Stimulated activated naive CD4-positive, alpha-beta T cell (primary cell): ENCODE measurements at regions not wholly inside any gene's neighbourhood (a gene's known extent, or its start where the extent isn't known, plus 50 kb on each side); places are given as distances from the start of the nearest gene placed in this dataset.
"Not testable (repeated sequence)": the region's sequence is repeated elsewhere in the genome, so short reads cannot be mapped to it uniquely, and the experiment has no call there.

Experiments
- DNase-seq, 6 experiments: peaks; one replicate each; lab custom pipeline; 2025; lab: John Stamatoyannopoulos, UW

DNA sequence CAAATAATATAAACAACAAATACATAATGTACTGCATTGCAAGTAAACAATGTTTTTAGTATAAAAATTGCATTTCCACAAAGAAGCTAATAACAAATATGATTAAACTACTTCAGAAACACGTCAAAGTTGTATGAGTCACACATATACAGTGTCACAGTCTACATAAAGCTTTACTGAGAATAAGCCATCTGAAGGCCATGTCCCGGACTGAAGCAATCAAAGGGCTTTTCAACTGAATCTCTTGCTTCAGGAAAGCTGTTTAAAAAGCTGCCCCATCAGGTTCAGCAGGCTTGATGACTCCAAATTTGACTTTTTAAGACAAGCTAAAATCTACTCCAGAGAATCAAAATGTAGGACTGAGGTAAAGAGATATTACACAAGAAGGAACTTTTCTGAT lies 1476.8 kb downstream of the ADGRL3 start:
- DNase-seq: no peak

DNA sequence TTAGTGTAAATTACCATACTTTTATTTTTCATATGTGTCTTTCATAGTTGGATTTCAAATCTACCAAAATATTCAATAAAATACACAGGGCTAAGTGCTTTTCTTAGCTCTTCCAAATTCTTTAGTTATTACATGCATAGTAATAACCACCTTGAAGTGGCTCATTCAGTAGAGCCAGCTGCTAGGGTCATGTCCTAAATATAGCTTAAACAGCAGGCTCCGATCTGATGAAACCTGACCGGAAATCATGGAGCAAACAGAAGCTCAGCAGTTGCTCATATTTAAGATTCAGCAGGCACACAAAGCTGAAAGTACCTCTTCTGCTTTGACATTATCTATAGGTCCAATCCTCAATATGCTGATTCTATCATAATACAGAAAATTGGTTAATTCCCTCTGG lies 1470.4 kb downstream of the ADGRL3 start:
- DNase-seq: no peak

DNA sequence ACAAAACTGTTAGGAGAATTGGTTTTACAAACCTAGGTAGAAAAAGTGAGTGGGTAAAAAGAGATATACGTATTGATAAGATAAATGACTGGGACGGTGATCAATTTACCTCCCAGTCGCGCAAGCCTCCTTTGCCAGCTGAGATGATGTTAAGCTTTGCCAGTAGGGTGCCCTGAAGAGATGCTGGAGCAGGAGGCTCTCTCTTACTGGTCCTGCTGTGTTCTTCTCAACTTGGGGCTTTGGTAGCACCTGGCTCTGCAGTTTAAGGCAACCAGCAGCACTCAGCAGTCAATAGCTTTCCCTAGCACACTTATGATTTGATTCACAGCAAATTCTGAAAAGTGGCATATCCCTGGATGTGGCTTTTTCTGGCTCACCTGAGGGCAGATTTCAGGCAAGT lies 1461.7 kb downstream of the ADGRL3 start:
- DNase-seq: no peak

GRCh38 chr4:62656006-62656405 lies 1455.9 kb downstream of the ADGRL3 start:
- no peak for DNase-seq

DNA sequence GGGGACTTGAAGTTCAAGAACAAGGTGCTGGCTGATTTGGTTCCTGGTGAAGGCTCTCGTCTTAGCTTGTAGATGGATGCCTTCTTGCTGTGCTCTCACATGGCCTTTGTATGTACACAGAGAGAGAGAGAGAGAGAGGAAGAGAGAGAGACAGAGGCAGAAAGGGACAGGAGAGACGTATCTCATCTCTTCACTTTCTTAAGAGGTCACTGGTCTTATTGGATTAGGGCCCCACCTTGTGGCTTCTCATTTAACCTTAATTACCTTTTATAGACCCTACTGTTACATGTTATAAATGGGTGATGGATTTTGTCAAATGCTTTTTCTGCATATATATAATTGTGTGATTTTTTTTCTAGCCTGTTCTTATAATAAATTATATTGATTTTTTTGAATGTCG lies 1444.2 kb downstream of the ADGRL3 start:
- no peak for DNase-seq

GRCh38 chr4:62640296-62640695 lies 1440.2 kb downstream of the ADGRL3 start:
- no peak for DNase-seq

- DNase-seq: no peak
These were observed 1427.5 kb downstream of the ADGRL3 start for GRCh38 chr4:62627671-62628070.

GRCh38 chr4:62627141-62627540 lies 1427.0 kb downstream of the ADGRL3 start:
- no peak for DNase-seq

- no peak for DNase-seq
These were observed 1422.0 kb downstream of the ADGRL3 start for GRCh38 chr4:62622089-62622488.

- DNase-seq: no peak
These were observed 1419.8 kb downstream of the ADGRL3 start for GRCh38 chr4:62619971-62620370.

GRCh38 chr4:62618042-62618441 lies 1417.9 kb downstream of the ADGRL3 start:
- no peak for DNase-seq

GRCh38 chr4:62601737-62602136 lies 1401.6 kb downstream of the ADGRL3 start:
- DNase-seq: no peak

- not testable (repeated sequence) for DNase-seq
These were observed 1395.1 kb downstream of the ADGRL3 start for GRCh38 chr4:62595265-62595664.

DNA sequence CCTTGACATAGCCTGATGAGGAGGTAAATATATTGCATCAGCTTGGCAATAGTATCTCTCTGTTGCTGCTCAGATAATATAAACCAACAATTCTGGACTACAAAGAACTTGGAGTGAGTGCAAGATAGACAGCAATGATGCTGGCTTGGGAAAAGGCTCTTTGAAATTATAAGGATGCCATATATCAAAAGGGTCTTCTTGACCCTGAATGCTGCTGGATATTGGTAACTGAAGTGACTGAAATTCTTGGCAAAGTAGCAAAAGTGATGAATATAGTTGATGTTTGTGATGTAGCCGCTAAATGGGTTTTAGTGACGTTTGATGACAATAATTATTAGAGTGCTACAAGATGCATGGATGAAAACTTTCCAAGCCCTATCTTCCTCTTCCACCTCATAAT lies 1391.6 kb downstream of the ADGRL3 start:
- no peak for DNase-seq

- no peak for DNase-seq
These were observed 1388.5 kb downstream of the ADGRL3 start for GRCh38 chr4:62588671-62589070.

DNA sequence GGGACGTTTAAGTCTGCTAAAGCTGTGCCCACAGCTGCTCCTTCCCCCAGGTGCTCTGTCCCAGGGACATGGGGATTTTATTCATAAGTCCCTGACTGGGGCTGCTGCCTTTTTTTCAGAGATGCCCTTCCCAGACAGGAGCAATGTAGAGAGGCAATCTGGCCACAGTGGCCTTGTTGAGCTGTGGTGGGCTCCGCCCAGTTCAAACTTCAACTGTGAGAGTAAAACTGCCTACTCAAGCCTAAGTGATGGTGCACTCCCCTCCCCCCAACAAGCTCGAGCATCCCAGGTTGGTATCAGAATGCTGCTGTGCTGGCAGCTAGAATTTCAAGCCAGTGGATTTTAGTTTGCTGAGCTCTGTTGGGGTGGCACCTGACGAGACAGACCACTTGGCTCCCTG lies 1371.4 kb downstream of the ADGRL3 start:
- no peak for DNase-seq

DNA sequence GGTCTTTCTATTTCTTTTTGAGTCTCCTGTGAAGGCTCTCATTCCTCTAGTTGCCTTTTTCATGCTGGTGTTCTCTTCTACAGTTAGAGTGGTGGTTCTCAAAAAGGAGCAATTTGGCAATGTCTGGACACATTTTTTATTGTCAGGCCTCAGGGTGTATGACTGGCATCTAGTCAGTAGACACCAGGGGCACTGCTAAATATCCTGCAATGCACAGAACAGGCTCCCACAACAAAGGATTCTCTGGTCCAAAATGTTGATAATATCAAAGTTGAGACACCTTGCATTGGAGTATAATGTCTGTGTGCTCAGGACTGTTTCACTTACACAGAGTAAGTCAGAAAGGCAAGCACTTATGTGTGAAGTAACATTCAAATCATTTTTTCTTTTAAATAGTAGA lies 1360.7 kb downstream of the ADGRL3 start:
- DNase-seq: no peak

DNA sequence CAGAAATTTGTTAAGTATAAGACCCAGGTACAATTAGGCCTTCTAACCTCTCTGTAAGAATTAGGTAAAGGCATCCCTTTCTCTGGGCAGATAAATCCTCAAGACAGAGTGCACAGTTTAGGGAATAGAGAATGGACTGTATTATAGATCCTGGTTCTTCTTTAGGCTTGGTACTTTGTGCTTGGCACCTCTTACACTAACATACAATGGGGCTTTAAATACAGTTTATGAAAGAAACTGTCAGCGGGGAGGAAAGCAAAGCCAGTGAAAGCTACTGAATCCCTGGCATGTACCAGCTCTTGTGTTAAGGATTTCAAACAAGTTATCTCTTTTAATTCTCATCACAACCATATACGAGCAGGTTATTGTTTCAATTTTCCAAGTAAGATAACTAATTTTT lies 1350.0 kb downstream of the ADGRL3 start:
- no peak for DNase-seq

DNA sequence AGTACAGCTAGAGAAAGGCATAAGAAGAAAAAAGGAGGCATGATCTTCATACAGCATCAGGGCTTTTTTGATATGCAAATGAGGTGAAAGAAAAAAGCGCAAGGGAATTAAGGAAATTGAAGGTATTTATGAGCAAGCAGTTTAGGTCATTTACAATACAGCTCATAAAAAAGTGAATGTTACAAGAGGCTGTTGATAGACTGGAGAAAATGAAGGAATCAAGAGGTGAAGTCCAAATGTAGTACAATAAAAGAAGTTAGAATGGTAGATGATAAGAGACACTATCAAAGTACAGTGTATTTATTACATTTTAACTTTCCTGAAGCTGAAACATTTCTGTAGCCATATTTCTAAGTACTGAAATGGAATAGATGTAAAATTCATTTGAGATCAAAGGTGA lies 1349.5 kb downstream of the ADGRL3 start:
- DNase-seq: no peak

DNA sequence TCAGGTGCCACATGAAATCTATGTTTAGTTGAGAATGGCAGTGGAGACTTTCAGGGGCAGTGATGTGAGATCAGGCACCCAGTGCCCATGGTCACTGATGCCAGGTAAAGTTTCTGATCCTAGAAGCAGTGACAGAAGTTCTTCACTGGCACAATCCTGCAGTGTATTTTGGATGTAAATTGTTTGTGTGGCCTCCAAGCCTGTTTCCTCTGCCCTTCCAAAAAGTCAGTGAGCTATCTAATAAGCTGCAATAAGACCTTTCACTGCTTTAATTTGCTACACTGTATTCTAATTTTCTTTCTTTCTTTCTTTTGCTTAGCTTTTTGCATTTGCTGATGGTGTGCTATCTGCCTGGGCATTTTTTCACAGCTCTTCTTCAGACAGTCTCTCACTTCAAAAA lies 1348.6 kb downstream of the ADGRL3 start:
- DNase-seq: no peak

DNA sequence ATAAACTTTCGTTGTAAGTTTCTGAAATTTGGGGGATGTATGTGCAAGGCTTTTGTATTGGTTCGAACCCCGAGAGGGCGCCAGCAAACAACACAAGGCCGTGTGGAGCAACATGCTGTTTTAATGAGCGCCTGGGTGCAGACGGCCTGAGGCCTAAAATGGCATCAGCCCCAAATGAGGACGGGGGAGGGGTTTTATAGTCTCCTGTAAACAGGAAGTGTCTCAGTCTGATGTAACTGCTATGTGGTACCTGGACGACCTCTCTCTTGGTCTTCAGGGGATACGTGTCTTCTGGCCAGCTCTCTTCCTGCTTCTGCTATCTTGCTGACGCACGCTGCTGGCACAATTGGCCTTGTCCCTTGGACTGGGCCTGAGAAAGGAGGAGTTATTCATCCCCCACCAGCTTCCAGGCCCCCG lies 1348.0 kb downstream of the ADGRL3 start:
- no peak for DNase-seq

DNA sequence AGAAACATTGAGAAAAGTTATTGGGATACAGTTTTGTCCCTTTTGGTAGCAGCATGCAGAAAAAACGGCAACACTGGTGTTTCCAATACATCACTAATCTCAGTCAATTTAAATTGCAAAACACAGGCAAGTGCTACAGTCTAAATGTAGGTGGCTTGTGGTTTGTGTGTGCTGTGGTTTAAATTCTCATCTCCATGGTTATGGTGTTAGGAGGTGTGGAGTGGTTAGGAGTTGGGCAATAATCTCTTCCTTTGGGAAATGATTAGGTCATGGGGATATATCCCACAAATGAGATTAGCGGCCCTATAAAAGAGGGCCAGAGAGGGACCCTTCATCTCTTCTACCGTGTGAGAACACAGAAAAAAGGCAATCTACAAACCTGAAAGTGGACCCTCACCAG lies 1344.3 kb downstream of the ADGRL3 start:
- no peak for DNase-seq

DNA sequence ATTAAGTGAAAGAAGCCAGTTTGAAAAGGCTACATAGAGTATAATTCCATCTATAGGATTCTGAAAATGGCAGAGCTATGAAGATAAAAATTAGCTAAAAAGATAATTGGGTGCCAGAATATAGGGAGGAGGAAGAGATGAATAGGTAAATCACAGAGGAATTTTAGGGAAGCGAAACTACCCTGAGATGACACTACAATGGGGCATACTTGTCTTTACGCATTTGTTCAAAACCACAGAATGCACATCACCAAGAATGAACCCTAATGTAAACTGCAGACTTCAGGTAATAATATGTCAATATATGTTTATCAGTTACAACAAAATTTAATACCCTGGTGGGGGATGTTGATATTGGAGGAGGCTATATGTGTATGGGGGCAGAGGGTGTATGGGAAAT lies 1342.9 kb downstream of the ADGRL3 start:
- no peak for DNase-seq

- no peak for DNase-seq
These were observed 1333.4 kb downstream of the ADGRL3 start for GRCh38 chr4:62533573-62533972.

GRCh38 chr4:62531731-62532130 lies 1331.6 kb downstream of the ADGRL3 start:
- no peak for DNase-seq
